Muscle of arm (tissue), 1 donor: ENCODE measurements at regions not wholly inside any gene's neighbourhood (a gene's known extent, or its start where the extent isn't known, plus 50 kb on each side); places are given as distances from the start of the nearest gene placed in this dataset.
"Not testable (repeated sequence)": the region's sequence is repeated elsewhere in the genome, so short reads cannot be mapped to it uniquely, and the experiment has no call there.

Experiments
- DNase-seq: peaks from one replicate; pipeline ENCODE4 v3.0.0-alpha.2; 2013

GRCh38 chr6:168826078-168826390 is 385.1 kb downstream of the SMOC2 start:
- DNase-seq, result no peak

- DNase-seq, result no peak
Observed at GRCh38 chr6:168825226-168826077, 384.5 kb downstream of the SMOC2 start.

- peak; percentile 53 for DNase-seq
Observed at GRCh38 chr6:168823397-168824212, 382.6 kb downstream of the SMOC2 start.

GRCh38 chr6:168822376-168822775 is 381.4 kb downstream of the SMOC2 start:
- no peak for DNase-seq

GRCh38 chr6:168819546-168819945 is 378.6 kb downstream of the SMOC2 start:
- DNase-seq, result no peak

GRCh38 chr6:168817558-168818159 is 376.7 kb downstream of the SMOC2 start:
- DNase-seq, result no peak

- DNase-seq, result no peak
Observed at GRCh38 chr6:168815229-168815628, 374.2 kb downstream of the SMOC2 start.

- DNase-seq, result no peak
Observed at GRCh38 chr6:168808232-168808631, 367.2 kb downstream of the SMOC2 start.

- no peak for DNase-seq
Observed at GRCh38 chr6:168804331-168804730, 363.3 kb downstream of the SMOC2 start.

GRCh38 chr6:168803874-168804273 is 362.9 kb downstream of the SMOC2 start:
- no peak for DNase-seq

- DNase-seq, result no peak
Observed at GRCh38 chr6:168799067-168799466, 358.1 kb downstream of the SMOC2 start.

- no peak for DNase-seq
Observed at GRCh38 chr6:168796106-168796505, 355.1 kb downstream of the SMOC2 start.

GRCh38 chr6:168795611-168796010 is 354.6 kb downstream of the SMOC2 start:
- not testable (repeated sequence) for DNase-seq

- DNase-seq, result no peak
Observed at GRCh38 chr6:168794491-168794890, 353.5 kb downstream of the SMOC2 start.

GRCh38 chr6:168793649-168794048 is 352.7 kb downstream of the SMOC2 start:
- no peak for DNase-seq

GRCh38 chr6:168791917-168792316 is 350.9 kb downstream of the SMOC2 start:
- no peak for DNase-seq

GRCh38 chr6:168789699-168790098 is 348.7 kb downstream of the SMOC2 start:
- no peak for DNase-seq

- DNase-seq, result no peak
Observed at GRCh38 chr6:168785720-168786511, 344.9 kb downstream of the SMOC2 start.

- DNase-seq, result no peak
Observed at GRCh38 chr6:168784426-168784825, 343.4 kb downstream of the SMOC2 start.

GRCh38 chr6:168783720-168784119 is 342.7 kb downstream of the SMOC2 start:
- no peak for DNase-seq

- no peak for DNase-seq
Observed at GRCh38 chr6:168782187-168782751, 341.3 kb downstream of the SMOC2 start.

- DNase-seq, result peak; percentile 58
Observed at GRCh38 chr6:168778201-168778600, 337.2 kb downstream of the SMOC2 start.
